GM21723 (cell line): ENCODE measurements at regions not wholly inside any gene's neighbourhood (a gene's known extent, or its start where the extent isn't known, plus 50 kb on each side); places are given as distances from the start of the nearest gene placed in this dataset.

Experiments used
- ATAC-seq: cut with Tn5 transposase; IDR thresholded peaks from one replicate; pipeline ENCODE4 v1.9.1; 2021; ENCODE audit warnings: mild to moderate bottlenecking, moderate library complexity; ENCODE audit not compliant: unreplicated experiment

DNA sequence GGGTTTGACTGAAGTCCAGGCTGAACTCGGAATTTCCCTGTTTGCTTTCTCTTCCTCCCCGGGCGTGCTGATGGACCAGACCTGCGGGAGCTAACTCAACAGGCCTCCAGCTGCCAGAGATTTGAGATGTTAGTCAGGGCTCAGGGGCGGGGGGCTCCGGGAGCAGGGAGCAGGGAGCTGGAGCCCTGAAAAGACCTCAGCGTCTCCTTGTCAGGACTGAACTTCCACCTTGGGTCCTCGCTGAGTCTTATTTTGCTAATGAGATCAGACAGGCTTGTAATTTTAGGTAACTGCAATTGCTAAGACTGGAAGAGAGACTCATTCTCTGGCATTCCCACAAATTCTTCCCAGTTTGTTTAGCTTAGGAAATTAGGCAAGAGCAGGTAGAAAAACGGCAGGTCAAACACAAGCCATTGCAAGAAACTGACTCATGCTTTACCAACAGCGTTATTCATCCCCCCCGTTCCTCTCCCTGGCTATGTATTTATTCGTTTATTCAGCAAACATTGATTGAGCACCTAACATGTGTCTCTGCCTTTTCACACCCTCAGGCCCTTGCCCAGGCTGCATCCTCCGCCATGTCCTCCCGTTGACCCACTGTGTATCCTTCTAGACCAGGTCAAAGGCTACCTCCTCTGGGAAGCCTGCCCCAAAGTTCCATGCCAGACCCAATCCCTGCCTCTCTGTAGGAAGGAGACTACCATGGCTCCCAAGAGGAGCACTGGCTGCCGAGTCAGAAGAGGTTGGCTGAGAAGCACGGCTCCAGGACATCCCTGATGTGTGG is 80.4 kb upstream of the DIO3 start:
- no peak for ATAC-seq

GRCh38 chr14:101481557-101481956 is 79.7 kb upstream of the DIO3 start:
- ATAC-seq, result no peak

DNA sequence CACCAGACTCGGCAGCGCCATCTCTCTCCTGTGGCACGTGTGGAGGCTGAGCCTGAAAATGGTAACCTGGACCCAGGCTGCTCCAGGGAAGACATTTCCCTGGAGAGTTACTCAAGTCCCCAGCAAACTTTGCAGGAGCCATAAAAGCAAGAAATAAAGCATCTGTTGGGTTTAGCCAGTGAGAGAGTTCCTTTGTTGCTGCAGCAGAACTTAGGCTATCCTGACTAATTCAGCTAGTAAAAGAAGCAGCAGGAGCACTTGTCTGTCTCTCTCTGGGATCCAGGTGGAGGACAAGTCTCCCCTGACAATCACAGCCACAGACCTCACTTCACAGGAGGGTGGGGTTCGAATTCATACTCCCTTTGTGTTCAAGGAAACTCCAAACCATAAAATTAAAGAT is 79.2 kb upstream of the DIO3 start:
- ATAC-seq, result no peak

DNA sequence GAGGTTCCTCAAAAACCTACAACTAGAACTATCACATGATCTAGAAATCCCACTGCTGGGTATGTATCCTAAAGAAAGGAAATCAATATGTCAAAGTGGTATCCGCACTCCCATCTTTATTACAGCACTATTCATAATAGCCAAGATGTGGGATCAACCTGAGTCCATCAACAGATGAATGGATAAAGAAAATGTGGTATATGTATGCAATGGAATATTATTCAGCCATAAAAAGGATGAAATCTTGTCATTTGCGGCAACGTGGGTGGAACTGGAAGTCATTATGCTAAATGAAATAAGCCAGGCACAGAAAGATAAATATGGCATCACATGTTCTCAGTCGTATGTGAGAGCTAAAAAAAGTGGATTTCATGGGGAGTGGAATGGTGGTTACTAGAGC is 77.5 kb upstream of the DIO3 start:
- ATAC-seq, result no peak

- no peak for ATAC-seq
These were observed 72.1 kb upstream of the DIO3 start for GRCh38 chr14:101489092-101489760.

GRCh38 chr14:101490771-101491170 is 70.5 kb upstream of the DIO3 start:
- ATAC-seq, result no peak

GRCh38 chr14:101491841-101492240 is 69.5 kb upstream of the DIO3 start:
- no peak for ATAC-seq

DNA sequence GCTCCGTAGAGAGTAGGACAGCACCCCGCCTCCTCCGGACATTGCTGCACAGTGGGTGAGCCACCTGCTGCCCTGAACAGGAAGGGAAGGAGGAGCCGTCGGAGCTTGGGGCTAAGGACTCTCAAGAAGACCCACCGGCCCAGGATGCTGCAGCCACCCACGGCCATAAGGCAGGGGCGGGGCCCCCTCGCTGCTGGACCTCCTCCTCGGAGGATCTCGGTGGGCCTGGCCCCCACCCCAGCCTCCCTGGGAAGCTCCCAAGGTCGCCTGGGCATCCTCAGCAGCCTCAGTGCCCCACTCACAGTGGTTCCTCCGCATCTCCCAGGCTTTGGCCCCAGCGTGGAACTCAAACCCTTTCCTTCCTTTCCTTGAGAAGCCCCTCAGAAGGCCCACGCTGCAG is 68.6 kb upstream of the DIO3 start:
- ATAC-seq, result no peak

DNA sequence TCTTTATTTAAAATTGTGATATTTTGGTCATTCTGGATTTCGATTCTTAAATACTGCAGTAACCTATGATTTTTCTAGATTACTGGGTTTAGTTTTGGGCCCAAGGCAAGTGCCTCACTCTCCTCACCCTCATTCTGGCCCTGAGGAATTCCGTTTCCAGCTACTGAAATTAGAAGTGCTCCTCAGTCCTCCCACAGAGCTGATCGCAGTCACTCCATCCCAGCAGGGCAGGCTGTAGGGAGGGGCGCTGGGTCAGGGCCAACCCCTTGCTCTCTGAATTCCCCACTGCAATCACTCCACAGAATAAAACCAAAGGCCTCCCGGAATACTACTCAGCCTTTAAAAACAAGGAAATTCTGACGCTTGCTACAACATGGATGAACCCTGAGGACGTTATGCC is 66.5 kb upstream of the DIO3 start:
- no peak for ATAC-seq

DNA sequence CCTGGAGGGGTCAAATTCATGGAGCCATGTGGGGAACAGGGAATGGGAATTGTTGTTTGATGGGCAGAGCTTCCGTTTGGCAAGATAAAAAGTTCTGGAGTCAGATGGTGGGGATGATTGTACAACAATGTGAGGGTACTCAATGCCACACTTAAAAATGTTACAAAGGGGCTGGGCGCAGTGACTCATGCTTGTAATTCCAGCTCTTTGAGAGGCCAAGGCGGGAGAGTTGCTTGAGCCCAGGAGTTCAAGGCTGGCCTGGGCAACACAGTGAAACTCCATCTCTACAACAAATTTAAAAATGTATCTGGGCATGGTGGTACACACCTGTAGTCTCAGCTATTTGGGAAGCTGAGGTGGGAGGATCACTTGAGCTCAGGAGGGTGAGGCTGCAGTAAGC is 66.0 kb upstream of the DIO3 start:
- ATAC-seq, result no peak

- ATAC-seq, result no peak
These were observed 65.2 kb upstream of the DIO3 start for GRCh38 chr14:101495827-101496775.

- ATAC-seq, result no peak
These were observed 64.3 kb upstream of the DIO3 start for GRCh38 chr14:101496776-101497683.

- no peak for ATAC-seq
These were observed 63.4 kb upstream of the DIO3 start for GRCh38 chr14:101497684-101498525.

DNA sequence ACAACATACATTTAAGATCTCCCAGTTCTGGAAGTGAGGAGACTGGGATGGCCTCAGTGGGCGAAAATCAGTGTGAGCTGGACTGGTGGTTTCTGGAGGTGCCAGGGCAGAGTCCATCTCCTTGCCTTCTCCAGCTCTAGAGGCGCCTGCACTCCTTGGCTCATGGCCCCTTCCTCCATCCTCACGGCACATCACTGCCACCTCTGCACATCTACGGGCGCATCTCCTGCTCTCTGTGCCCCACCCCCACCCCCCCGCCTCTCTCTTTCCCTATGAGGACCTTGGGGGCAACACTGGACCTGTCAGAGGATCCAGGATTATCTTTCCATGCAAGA is 62.8 kb upstream of the DIO3 start:
- ATAC-seq, result no peak

GRCh38 chr14:101499080-101499479 is 62.2 kb upstream of the DIO3 start:
- ATAC-seq, result no peak

GRCh38 chr14:101499513-101499912 is 61.8 kb upstream of the DIO3 start:
- ATAC-seq, result no peak

DNA sequence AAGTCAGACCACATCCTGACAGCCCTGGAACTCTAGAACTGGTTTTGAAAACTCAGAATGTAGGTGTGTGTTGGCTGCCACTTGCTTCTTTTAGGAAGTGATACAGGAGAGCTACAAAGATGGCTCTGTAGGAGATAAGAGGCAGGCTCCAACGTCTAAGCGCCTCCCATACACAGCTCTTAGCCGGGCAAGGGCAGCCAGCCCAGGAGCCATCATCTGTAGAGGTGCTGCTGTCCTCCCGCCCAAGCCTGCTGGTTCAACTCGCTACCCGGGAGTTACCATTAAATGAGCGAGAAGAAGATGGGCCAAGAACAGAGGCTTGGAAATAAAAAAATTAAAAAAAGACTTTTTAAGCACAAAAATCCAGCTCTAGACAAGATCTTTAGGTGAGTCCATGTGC is 61.2 kb upstream of the DIO3 start:
- no peak for ATAC-seq

GRCh38 chr14:101500681-101501080 is 60.6 kb upstream of the DIO3 start:
- no peak for ATAC-seq

DNA sequence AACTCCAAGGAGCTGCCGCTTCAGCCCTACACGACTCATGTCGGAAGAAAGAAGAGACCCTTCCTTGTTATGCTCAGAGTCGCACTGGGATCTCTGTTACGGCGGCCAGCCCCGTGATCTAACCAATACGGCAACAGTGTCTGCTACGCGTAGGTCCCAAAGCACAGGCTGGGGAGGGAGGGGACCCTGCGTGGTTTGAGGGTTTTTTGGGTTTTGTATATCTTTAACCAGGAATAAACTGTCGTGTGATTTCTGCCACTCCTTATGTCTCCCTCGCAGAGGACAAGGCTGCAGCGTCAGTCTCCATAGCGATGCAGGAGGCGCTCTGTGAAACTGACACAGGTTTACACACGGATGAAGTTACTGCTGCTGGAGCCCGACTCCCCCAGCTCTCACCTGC is 60.0 kb upstream of the DIO3 start:
- no peak for ATAC-seq
